Naive thymus-derived CD8-positive, alpha-beta T cell (primary cell): ENCODE measurements at regions not wholly inside any gene's neighbourhood (a gene's known extent, or its start where the extent isn't known, plus 50 kb on each side); places are given as distances from the start of the nearest gene placed in this dataset.

Experiments
- ATAC-seq, 2 donors: fragments of 150-1000 bp; cut with Tn5 transposase in 1 of 2; sonication (Bioruptor Pico), chemical (Tn5 transposase) in 1 of 2; 1 replicate in 1 of 2; 2 replicates in 1 of 2; pipeline ENCODE4 v1.10.0; 2021; ENCODE audit warnings: mild to moderate bottlenecking in 2 of 2, moderate library complexity in 2 of 2
- POLR2A ChIA-PET: fragments of 350-600 bp; sonication (Branson Sonifier 250); formaldehyde crosslinking; loops from one replicate; lab custom pipeline; 2021; ENCODE audit warnings: antibody characterized with exemption; lab: Charles Lee
- DNase-seq, 10 donors: peaks; one replicate each; pipeline versions ENCODE4 v3.0.0 to v3.0.0-alpha.2; 2020 to 2022
- H3K27ac Mint-ChIP-seq, 10 donors: one replicate each; pipeline ENCODE4 v1.8.0; 2020 to 2022; ENCODE audit warnings: mild to moderate bottlenecking in 10 of 10, mixed read lengths in 10 of 10, moderate library complexity in 4 of 10, inconsistent platforms in 1 of 10
- H3K27me3 Mint-ChIP-seq, 5 donors: one replicate each; pipeline ENCODE4 v1.8.0; 2021 to 2022; ENCODE audit warnings: mixed read lengths in 5 of 5
- H3K36me3 Mint-ChIP-seq, 3 donors: one replicate each; pipeline ENCODE4 v1.8.0; 2020 to 2022; ENCODE audit warnings: mixed read lengths in 3 of 3, mild to moderate bottlenecking in 2 of 3, inconsistent platforms in 1 of 3
- H3K4me1 Mint-ChIP-seq, 4 donors: one replicate each; pipeline ENCODE4 v1.8.0; 2021 to 2022; ENCODE audit warnings: mixed read lengths in 4 of 4
- H3K4me3 Mint-ChIP-seq, 10 donors: one replicate each; pipeline ENCODE4 v1.8.0; 2020 to 2022; ENCODE audit warnings: mild to moderate bottlenecking in 10 of 10, mixed read lengths in 10 of 10, moderate library complexity in 6 of 10, inconsistent platforms in 1 of 10
- H3K9me3 Mint-ChIP-seq, 9 donors: one replicate each; pipeline ENCODE4 v1.8.0; 2020 to 2022; ENCODE audit warnings: mixed read lengths in 9 of 9, mild to moderate bottlenecking in 3 of 9, inconsistent platforms in 1 of 9, moderate library complexity in 1 of 9

GRCh38 chr3:135499426-135499825 lies 466.1 kb upstream of the PPP2R3A start:
- Mint-ChIP-seq H3K36me3 (no peaks in the 10 kb centered on the region), H3K27me3 (peaks cover 0 to 18% (median 4%) of the 10 kb centered on the region in 5 donors), H3K27ac (no peak overlapping the region), H3K4me1 (no peaks in the 10 kb centered on the region), H3K9me3 (peaks cover 0 to 10% (median 0%) of the 10 kb centered on the region in 9 donors), H3K4me3 (no peak overlapping the region)
- ATAC-seq (no peak), DNase-seq (no peak)
- POLR2A ChIA-PET = no interaction called here

- peaks cover 0 to 10% (median 0%) of the 10 kb centered on the region in 9 donors for H3K9me3 Mint-ChIP-seq
- no peak for DNase-seq
Observed at GRCh38 chr3:135500034-135500433, 465.5 kb upstream of the PPP2R3A start.

GRCh38 chr3:135503065-135503759 lies 462.3 kb upstream of the PPP2R3A start:
- Mint-ChIP-seq H3K4me3 (no peak overlapping the region), H3K27ac (peak overlapping the region in 1 of 10 donors; percentile 33), H3K27me3 (peaks cover 4 to 17% (median 6%) of the 10 kb centered on the region in 5 donors), H3K9me3 (peaks cover 0 to 15% (median 5%) of the 10 kb centered on the region in 9 donors), H3K36me3 (peaks cover 0 to 5% (median 0%) of the 10 kb centered on the region in 3 donors), H3K4me1 (no peaks in the 10 kb centered on the region)
- DNase-seq (no peak), ATAC-seq (no peak)
- POLR2A ChIA-PET = no interaction called here

More at GRCh38 chr3:135500034-135500433, 465.5 kb upstream of the PPP2R3A start:
- POLR2A ChIA-PET = no interaction called here
- no peaks in the 10 kb centered on the region for H3K4me1 Mint-ChIP-seq
- H3K27ac Mint-ChIP-seq = no peak overlapping the region
- no peaks in the 10 kb centered on the region for H3K36me3 Mint-ChIP-seq
- peaks cover 0 to 18% (median 5%) of the 10 kb centered on the region in 5 donors for H3K27me3 Mint-ChIP-seq
- no peak for ATAC-seq
- no peak overlapping the region for H3K4me3 Mint-ChIP-seq

GRCh38 chr3:135503760-135504686 lies 461.5 kb upstream of the PPP2R3A start:
- peak overlapping the region in 1 of 10 donors; percentile 33 for H3K27ac Mint-ChIP-seq
- H3K36me3 Mint-ChIP-seq = peaks cover 0 to 8% (median 0%) of the 10 kb centered on the region in 3 donors
- no peaks in the 10 kb centered on the region for H3K4me1 Mint-ChIP-seq
- DNase-seq (no peak), ATAC-seq (no peak)
- H3K9me3 Mint-ChIP-seq = peaks cover 0 to 24% (median 7%) of the 10 kb centered on the region in 9 donors
- H3K4me3 Mint-ChIP-seq = no peak overlapping the region
- peaks cover 4 to 17% (median 6%) of the 10 kb centered on the region in 5 donors for H3K27me3 Mint-ChIP-seq
- POLR2A ChIA-PET = no interaction called here

- H3K27me3 Mint-ChIP-seq = peaks cover 0 to 4% (median 0%) of the 10 kb centered on the region in 5 donors
- H3K4me1 Mint-ChIP-seq = no peaks in the 10 kb centered on the region
- H3K36me3 Mint-ChIP-seq = peaks cover 0 to 8% (median 0%) of the 10 kb centered on the region in 3 donors
- no peak overlapping the region for H3K4me3 Mint-ChIP-seq
- POLR2A ChIA-PET = no interaction called here
- H3K27ac Mint-ChIP-seq = no peak overlapping the region
- DNase-seq = no peak
- no peak for ATAC-seq
- peaks cover 0 to 24% (median 7%) of the 10 kb centered on the region in 9 donors for H3K9me3 Mint-ChIP-seq
Observed at GRCh38 chr3:135513106-135514059, 452.1 kb upstream of the PPP2R3A start.

- DNase-seq = no peak
- H3K4me1 Mint-ChIP-seq = no peaks in the 10 kb centered on the region
- peaks cover 0 to 17% (median 3%) of the 10 kb centered on the region in 9 donors for H3K9me3 Mint-ChIP-seq
- no peak overlapping the region for H3K27ac Mint-ChIP-seq
- ATAC-seq = no peak
- H3K27me3 Mint-ChIP-seq = peaks cover 0 to 11% (median 0%) of the 10 kb centered on the region in 5 donors
- peaks cover 0 to 5% (median 0%) of the 10 kb centered on the region in 3 donors for H3K36me3 Mint-ChIP-seq
- H3K4me3 Mint-ChIP-seq = no peak overlapping the region
- POLR2A ChIA-PET = no interaction called here
Observed at GRCh38 chr3:135514060-135514448, 451.5 kb upstream of the PPP2R3A start.

- no peak for DNase-seq
- Mint-ChIP-seq H3K4me1 (no peaks in the 10 kb centered on the region), H3K36me3 (no peaks in the 10 kb centered on the region), H3K4me3 (no peak overlapping the region), H3K27ac (no peak overlapping the region), H3K27me3 (peaks cover 0 to 32% (median under 1%) of the 10 kb centered on the region in 5 donors), H3K9me3 (peaks cover 0 to 11% (median under 1%) of the 10 kb centered on the region in 9 donors)
- ATAC-seq = no peak
- POLR2A ChIA-PET = no interaction called here
Observed at GRCh38 chr3:135516143-135516542, 449.4 kb upstream of the PPP2R3A start.

GRCh38 chr3:135528413-135529015 lies 437.0 kb upstream of the PPP2R3A start:
- no peak for ATAC-seq
- no peak overlapping the region for H3K27ac Mint-ChIP-seq
- H3K4me3 Mint-ChIP-seq = no peak overlapping the region
- no peak for DNase-seq
- H3K27me3 Mint-ChIP-seq = no peaks in the 10 kb centered on the region
- no peaks in the 10 kb centered on the region for H3K4me1 Mint-ChIP-seq
- POLR2A ChIA-PET = no interaction called here
- H3K9me3 Mint-ChIP-seq = peaks cover 0 to 10% (median 0%) of the 10 kb centered on the region in 9 donors
- H3K36me3 Mint-ChIP-seq = no peaks in the 10 kb centered on the region

GRCh38 chr3:135532021-135532420 lies 433.5 kb upstream of the PPP2R3A start:
- Mint-ChIP-seq H3K27ac (no peak overlapping the region), H3K4me1 (no peaks in the 10 kb centered on the region), H3K36me3 (no peaks in the 10 kb centered on the region), H3K27me3 (no peaks in the 10 kb centered on the region), H3K4me3 (no peak overlapping the region), H3K9me3 (peaks cover 0 to 14% (median 5%) of the 10 kb centered on the region in 9 donors)
- ATAC-seq (no peak), DNase-seq (no peak)
- POLR2A ChIA-PET = no interaction called here

- ATAC-seq = no peak
- POLR2A ChIA-PET = no interaction called here
- Mint-ChIP-seq H3K36me3 (no peaks in the 10 kb centered on the region), H3K27ac (no peak overlapping the region), H3K4me1 (no peaks in the 10 kb centered on the region), H3K27me3 (peaks cover 0 to 5% (median 0%) of the 10 kb centered on the region in 5 donors), H3K4me3 (no peak overlapping the region), H3K9me3 (peaks cover 0 to 24% (median 5%) of the 10 kb centered on the region in 9 donors)
- no peak for DNase-seq
Observed at GRCh38 chr3:135538123-135538522, 427.4 kb upstream of the PPP2R3A start.

GRCh38 chr3:135539351-135539750 lies 426.2 kb upstream of the PPP2R3A start:
- ATAC-seq = no peak
- peaks cover 2 to 24% (median 9%) of the 10 kb centered on the region in 9 donors for H3K9me3 Mint-ChIP-seq
- no peak for DNase-seq
- no peak overlapping the region for H3K4me3 Mint-ChIP-seq
- H3K36me3 Mint-ChIP-seq = no peaks in the 10 kb centered on the region
- POLR2A ChIA-PET = no interaction called here
- H3K4me1 Mint-ChIP-seq = no peaks in the 10 kb centered on the region
- peaks cover 0 to 5% (median 0%) of the 10 kb centered on the region in 5 donors for H3K27me3 Mint-ChIP-seq
- H3K27ac Mint-ChIP-seq = no peak overlapping the region

- no peak overlapping the region for H3K4me3 Mint-ChIP-seq
- no peak for DNase-seq
- ATAC-seq = no peak
- H3K27me3 Mint-ChIP-seq = peaks cover 0 to 5% (median 0%) of the 10 kb centered on the region in 5 donors
- no peak overlapping the region for H3K27ac Mint-ChIP-seq
- POLR2A ChIA-PET = no interaction called here
- H3K36me3 Mint-ChIP-seq = no peaks in the 10 kb centered on the region
- H3K9me3 Mint-ChIP-seq = peaks cover under 1 to 23% (median 9%) of the 10 kb centered on the region in 9 donors
- H3K4me1 Mint-ChIP-seq = no peaks in the 10 kb centered on the region
Observed at GRCh38 chr3:135539854-135540253, 425.7 kb upstream of the PPP2R3A start.
